ENCODE measurements at regions not wholly inside any gene's neighbourhood (a gene's known extent, or its start where the extent isn't known, plus 50 kb on each side); places are given as distances from the start of the nearest gene placed in this dataset.

DNA sequence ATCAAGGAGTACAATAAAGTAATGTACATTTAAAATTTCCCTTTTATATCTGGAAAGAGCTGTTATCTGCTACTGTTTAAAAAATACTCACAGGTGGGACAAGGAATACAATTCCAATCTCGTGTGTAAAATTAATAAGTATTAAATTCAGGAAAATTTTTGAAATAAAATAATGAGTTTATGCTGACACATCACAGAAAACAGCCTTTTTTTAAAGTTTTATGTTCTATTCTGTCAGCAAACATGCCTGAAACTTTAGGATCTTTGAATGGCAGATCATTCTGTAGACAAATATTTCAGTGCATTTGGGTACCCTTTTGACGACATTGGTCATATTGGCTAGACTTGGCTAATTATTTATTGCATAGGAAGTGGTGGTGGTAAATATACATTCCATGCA, 254.4 kb upstream of the ETAA1 start:
- intact Hi-C loops (cut with DNase I): no loop called here
- TF ChIP-seq POLR2A (IDR thresholded peaks at IDR 0.05): no peak
- no peak for TF ChIP-seq CTCF (IDR thresholded peaks at IDR 0.05)
- no peak overlapping the region for H3K4me3 ChIP-seq
- H3K4me1 ChIP-seq: no peaks in the 10 kb centered on the region
- no peak overlapping the region for H3K27ac ChIP-seq
- no peak for DNase-seq
- 80 to 84% methylated on average over 2 of the region's 2 CpGs for WGBS, 2 donors
- no peaks in the 10 kb centered on the region for H3K27me3 ChIP-seq
- no peaks in the 10 kb centered on the region for H3K36me3 ChIP-seq
- no peaks in the 10 kb centered on the region for H3K9me3 ChIP-seq

DNA sequence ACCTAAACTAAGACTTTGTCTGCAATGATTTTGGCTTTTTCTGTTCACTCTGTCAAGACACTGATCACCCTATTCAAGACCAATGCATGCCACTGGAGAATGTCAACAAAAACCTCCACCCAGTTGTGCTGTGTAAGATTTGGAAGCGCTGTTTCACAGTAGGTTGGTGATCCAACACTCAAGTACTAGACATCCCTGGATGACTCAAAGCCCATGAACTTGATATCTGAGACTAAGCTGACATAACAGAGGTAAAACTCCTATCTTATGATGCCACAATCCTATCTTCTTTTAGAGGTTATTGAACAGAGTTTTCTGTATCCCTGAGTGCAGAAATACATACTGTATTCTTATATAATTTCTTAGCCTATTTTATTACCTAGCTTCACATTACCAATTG, 251.3 kb upstream of the ETAA1 start:
- Histone ChIP-seq H3K27ac (no peak overlapping the region), H3K4me3 (no peak overlapping the region), H3K4me1 (no peaks in the 10 kb centered on the region), H3K9me3 (no peaks in the 10 kb centered on the region), H3K36me3 (no peaks in the 10 kb centered on the region), H3K27me3 (no peaks in the 10 kb centered on the region)
- 87 to 100% methylated on average over 1 of the region's 1 CpG for WGBS, 2 donors
- intact Hi-C loops (cut with DNase I): no loop called here
- no peak for TF ChIP-seq POLR2A (IDR thresholded peaks at IDR 0.05)
- TF ChIP-seq CTCF (IDR thresholded peaks at IDR 0.05): no peak
- DNase-seq: no peak

- no peaks in the 10 kb centered on the region for H3K9me3 ChIP-seq
- no peak for DNase-seq
- 65 to 75% methylated on average over 3 of the region's 3 CpGs for WGBS, 2 donors
- no peaks in the 10 kb centered on the region for H3K4me1 ChIP-seq
- H3K27me3 ChIP-seq: no peaks in the 10 kb centered on the region
- no peak for TF ChIP-seq POLR2A (IDR thresholded peaks at IDR 0.05)
- TF ChIP-seq CTCF (IDR thresholded peaks at IDR 0.05): no peak
- H3K36me3 ChIP-seq: no peaks in the 10 kb centered on the region
- H3K4me3 ChIP-seq: no peak overlapping the region
- H3K27ac ChIP-seq: no peak overlapping the region
- intact Hi-C loops (cut with DNase I): no loop called here
These were observed 240.3 kb upstream of the ETAA1 start for GRCh38 chr2:67156796-67157195.

DNA sequence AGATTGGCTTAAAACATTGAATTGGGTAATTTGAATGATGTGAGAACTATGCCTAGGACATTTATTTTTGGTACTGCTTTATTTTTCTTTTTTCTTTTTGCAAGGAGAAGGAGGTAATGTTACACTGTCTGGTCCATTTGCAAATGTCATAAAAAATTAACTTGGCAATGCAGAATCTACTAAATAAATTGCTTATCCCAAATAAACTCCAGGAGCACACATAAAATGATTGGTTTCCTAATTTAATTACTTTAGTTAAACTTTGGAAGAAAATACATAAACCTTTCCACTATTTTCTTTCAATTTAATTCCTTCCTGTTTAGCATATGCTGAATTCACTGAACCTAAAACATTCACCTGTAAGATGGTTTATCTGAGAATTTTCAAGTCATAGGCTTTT, 238.4 kb upstream of the ETAA1 start:
- H3K36me3 ChIP-seq: no peaks in the 10 kb centered on the region
- H3K4me1 ChIP-seq: no peaks in the 10 kb centered on the region
- no peak overlapping the region for H3K27ac ChIP-seq
- TF ChIP-seq CTCF (IDR thresholded peaks at IDR 0.05) (no peak), POLR2A (IDR thresholded peaks at IDR 0.05) (no peak)
- no peaks in the 10 kb centered on the region for H3K9me3 ChIP-seq
- H3K4me3 ChIP-seq: no peak overlapping the region
- no peaks in the 10 kb centered on the region for H3K27me3 ChIP-seq
- DNase-seq: no peak
- intact Hi-C loops (cut with DNase I): no loop called here

- WGBS, 2 donors: 58 to 60% methylated on average over 4 of the region's 4 CpGs
- no peaks in the 10 kb centered on the region for H3K9me3 ChIP-seq
- intact Hi-C loops (cut with DNase I): no loop called here
- no peak overlapping the region for H3K27ac ChIP-seq
- H3K27me3 ChIP-seq: no peaks in the 10 kb centered on the region
- H3K36me3 ChIP-seq: no peaks in the 10 kb centered on the region
- no peak for DNase-seq
- no peak overlapping the region for H3K4me3 ChIP-seq
- TF ChIP-seq POLR2A (IDR thresholded peaks at IDR 0.05) (no peak), CTCF (IDR thresholded peaks at IDR 0.05) (no peak)
- H3K4me1 ChIP-seq: no peaks in the 10 kb centered on the region
These were observed 237.2 kb upstream of the ETAA1 start for GRCh38 chr2:67159929-67160328.

Data from esophagus squamous epithelium (tissue), 5 donors.